MM.1S (cell line): ENCODE measurements at regions not wholly inside any gene's neighbourhood (a gene's known extent, or its start where the extent isn't known, plus 50 kb on each side); places are given as distances from the start of the nearest gene placed in this dataset.

Source experiments
- EZH2 ChIP-seq: fragments of 300-600 bp; sonication (generic); optimal IDR thresholded peaks from 2 replicates; pipeline ENCODE3; 2017; ENCODE audit warnings: low read depth, mild to moderate bottlenecking, antibody characterized with exemption, low read length, mixed read lengths
- EZH2phosphoT487 ChIP-seq: fragments of 300-600 bp; sonication (generic); IDR thresholded peaks from 2 replicates; pipeline ENCODE4 v1.6.1; 2018; ENCODE audit warnings: antibody characterized with exemption, low read length
- TF ChIP-seq, protein P1 (sequence below): fragments of 300-600 bp; sonication (generic); IDR thresholded peaks from 2 replicates; pipeline ENCODE4 v1.5.1; 2016; ENCODE audit warnings: antibody characterized with exemption, low read length, mixed read lengths

GRCh38 chr18:55085557-55086285, 126.5 kb upstream of the CCDC68 start:
- TF ChIP-seq, protein P1, sequence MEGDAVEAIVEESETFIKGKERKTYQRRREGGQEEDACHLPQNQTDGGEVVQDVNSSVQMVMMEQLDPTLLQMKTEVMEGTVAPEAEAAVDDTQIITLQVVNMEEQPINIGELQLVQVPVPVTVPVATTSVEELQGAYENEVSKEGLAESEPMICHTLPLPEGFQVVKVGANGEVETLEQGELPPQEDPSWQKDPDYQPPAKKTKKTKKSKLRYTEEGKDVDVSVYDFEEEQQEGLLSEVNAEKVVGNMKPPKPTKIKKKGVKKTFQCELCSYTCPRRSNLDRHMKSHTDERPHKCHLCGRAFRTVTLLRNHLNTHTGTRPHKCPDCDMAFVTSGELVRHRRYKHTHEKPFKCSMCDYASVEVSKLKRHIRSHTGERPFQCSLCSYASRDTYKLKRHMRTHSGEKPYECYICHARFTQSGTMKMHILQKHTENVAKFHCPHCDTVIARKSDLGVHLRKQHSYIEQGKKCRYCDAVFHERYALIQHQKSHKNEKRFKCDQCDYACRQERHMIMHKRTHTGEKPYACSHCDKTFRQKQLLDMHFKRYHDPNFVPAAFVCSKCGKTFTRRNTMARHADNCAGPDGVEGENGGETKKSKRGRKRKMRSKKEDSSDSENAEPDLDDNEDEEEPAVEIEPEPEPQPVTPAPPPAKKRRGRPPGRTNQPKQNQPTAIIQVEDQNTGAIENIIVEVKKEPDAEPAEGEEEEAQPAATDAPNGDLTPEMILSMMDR, result no peak
- TF ChIP-seq EZH2phosphoT487 (no peak), EZH2 (no peak)
